C4-2B (cell line): ENCODE measurements at regions not wholly inside any gene's neighbourhood (a gene's known extent, or its start where the extent isn't known, plus 50 kb on each side); places are given as distances from the start of the nearest gene placed in this dataset.
A peak's percentile ranks its signal among the peaks of the same experiment; 100 is the strongest.

Source experiments
- H3K27ac ChIP-seq: fragments of 450-650 bp; 2 replicates; pipeline ENCODE4 v1.5.1; 2017
- ZFX ChIP-seq: fragments of 450-650 bp; IDR thresholded peaks from 2 replicates; pipeline ENCODE4 v1.6.1; 2017
- TF ChIP-seq, protein P1 (sequence below): fragments of 450-650 bp; conservative IDR thresholded peaks from 2 replicates; pipeline ENCODE4 v1.5.1; 2017; ENCODE audit warnings: mild to moderate bottlenecking

DNA sequence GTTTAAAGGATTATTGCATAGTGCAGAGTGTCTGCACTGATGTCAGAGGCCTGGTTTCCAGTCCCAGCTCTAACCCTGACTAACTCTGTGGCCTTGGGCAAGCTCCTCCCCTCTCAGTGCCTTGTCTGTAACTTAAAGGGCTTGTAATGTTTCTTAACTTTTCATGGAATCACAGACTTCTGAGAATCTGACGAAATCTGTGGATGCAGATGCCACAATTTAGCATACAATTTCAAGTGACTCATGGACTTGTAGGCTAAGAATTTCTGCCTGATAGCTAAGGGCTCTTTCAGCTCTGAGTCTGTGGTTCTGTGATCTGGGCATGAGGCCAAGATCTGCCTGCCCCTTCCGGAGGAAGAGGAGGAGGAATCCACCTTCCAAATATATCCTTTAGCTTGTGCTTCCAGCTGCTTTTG lies 236.9 kb downstream of the AR start:
- no peak for TF ChIP-seq ZFX
- TF ChIP-seq, protein P1, sequence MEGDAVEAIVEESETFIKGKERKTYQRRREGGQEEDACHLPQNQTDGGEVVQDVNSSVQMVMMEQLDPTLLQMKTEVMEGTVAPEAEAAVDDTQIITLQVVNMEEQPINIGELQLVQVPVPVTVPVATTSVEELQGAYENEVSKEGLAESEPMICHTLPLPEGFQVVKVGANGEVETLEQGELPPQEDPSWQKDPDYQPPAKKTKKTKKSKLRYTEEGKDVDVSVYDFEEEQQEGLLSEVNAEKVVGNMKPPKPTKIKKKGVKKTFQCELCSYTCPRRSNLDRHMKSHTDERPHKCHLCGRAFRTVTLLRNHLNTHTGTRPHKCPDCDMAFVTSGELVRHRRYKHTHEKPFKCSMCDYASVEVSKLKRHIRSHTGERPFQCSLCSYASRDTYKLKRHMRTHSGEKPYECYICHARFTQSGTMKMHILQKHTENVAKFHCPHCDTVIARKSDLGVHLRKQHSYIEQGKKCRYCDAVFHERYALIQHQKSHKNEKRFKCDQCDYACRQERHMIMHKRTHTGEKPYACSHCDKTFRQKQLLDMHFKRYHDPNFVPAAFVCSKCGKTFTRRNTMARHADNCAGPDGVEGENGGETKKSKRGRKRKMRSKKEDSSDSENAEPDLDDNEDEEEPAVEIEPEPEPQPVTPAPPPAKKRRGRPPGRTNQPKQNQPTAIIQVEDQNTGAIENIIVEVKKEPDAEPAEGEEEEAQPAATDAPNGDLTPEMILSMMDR: no peak
- H3K27ac ChIP-seq: no peak overlapping the region

DNA sequence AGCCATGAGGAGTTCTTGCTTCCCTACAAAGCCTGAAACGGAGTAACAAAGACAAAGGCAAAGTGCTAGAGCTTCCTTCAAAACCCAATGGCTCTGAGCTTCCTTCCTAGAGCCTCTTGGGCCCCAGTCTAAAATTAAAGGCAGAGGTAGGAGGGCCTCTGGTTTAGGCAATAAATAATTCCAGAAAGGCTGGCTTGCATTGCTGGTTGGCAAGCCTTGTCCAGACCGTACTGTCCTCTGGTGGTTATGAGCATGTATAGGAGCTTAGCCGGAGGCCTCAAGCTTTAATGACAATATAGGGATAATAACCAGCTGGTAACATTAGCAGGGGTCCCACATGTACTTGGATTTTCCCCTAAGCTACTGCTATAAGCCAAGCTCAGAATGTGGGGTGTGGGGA lies 237.3 kb downstream of the AR start:
- TF ChIP-seq, protein P1: no peak
- no peak for TF ChIP-seq ZFX
- H3K27ac ChIP-seq: no peak overlapping the region

DNA sequence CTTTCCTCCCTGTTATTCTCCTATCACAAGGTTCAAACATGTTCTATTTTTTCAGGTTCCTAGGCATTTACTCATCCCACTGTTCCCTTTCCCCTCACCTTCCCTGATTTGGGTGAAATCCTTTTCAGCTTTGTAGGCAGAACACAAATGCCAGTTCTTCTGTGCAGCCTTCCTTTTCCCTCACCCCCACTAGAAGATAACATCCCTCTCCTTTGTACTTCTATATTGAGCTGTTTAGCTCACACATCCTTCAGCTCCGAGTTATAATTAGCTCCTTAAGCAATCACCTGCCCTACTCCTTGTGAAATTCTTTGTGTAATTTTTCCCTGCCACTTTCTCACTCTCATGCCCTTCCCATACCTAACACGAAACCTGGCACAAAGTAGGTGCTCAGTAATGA lies 240.9 kb downstream of the AR start:
- TF ChIP-seq, protein P1: no peak
- TF ChIP-seq ZFX: no peak

DNA sequence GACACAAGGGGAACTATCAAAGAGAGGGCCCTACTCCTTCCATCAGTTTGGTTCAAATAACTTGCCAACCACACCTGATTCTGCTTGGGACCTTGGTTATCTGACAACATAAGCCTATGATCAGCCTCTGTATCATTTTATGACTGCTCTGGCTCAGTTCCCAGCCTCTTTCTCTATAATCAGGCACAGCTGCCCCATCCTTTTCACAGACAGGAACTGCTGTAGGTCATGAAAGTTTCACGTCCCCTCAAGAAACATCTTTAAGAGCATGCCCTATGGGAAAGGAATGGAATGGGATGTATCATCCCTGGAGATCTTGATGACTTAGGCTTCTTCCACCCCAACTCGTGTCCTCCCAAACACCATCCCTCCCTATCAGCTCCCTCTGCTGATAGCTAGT lies 243.4 kb downstream of the AR start:
- no peak overlapping the region for H3K27ac ChIP-seq
- TF ChIP-seq, protein P1: no peak
- no peak for TF ChIP-seq ZFX

More for the DNA sequence above, 240.9 kb downstream of the AR start:
- H3K27ac ChIP-seq: no peak overlapping the region

DNA sequence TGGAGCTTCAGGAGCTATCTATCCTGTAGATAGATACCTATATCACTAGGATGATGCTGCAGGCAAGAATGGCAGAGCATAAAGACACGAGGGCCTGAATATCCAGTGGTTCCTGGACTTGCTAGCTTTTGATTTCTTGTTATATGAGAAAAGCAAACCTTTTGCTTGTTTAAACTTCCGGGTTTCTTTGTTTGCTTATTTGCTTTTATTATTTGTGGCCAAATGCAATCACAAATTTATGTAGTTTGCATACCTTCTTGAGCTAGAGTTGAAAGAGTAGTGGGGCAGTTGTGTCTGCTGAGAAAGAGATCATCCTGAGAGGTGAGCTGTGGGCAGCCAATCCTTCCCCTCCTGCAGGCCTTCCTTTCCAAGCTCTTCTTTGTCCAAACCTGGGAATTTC lies 245.7 kb downstream of the AR start:
- no peak for TF ChIP-seq ZFX
- TF ChIP-seq, protein P1: no peak
- H3K27ac ChIP-seq: peak overlapping the region; percentile 53; the same call in 1 of the 2 replicates
